ENCODE measurements at regions not wholly inside any gene's neighbourhood (a gene's known extent, or its start where the extent isn't known, plus 50 kb on each side); places are given as distances from the start of the nearest gene placed in this dataset.

DNA sequence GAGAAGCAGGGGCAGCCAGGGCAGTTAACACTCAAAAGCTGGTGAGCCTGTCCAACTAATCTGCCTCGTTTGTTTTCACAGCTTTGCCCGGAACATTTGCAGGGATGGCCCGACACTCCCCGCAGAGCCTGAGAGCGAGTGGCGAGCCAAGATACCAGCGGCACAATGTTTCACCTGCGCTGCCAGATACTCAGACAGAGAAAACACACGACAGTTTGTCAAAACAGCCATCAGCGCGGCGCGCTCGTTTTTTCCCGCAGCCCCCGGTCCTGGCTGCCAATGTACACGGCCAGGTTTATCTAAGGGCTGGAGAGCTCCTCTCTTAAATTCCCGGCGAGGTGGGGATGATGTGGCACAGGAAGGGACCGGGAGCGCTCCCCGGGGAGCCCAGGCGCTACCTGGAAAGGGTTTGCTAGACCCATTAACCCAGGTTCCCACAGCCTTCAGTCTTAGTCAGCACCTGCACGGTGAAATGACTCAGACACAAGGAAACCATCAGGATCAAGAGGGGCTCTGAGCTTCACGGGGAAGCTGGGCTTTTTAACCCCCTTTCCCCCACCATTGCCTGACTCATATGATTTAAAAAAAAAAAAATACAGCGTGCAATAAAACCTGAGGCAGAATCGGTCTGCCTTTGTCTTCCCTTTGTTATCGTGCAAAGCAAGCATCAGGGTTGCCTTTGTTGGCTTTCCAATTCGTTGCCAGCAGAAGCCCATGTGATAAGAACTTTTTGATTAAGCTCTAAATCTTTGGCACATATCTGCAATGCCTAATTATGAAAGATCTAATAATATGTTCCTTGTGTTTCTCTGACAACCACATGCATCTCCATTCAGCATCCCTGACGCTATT lies 186.2 kb downstream of the EFNB2 start:
- no peak for DNase-seq

DNA sequence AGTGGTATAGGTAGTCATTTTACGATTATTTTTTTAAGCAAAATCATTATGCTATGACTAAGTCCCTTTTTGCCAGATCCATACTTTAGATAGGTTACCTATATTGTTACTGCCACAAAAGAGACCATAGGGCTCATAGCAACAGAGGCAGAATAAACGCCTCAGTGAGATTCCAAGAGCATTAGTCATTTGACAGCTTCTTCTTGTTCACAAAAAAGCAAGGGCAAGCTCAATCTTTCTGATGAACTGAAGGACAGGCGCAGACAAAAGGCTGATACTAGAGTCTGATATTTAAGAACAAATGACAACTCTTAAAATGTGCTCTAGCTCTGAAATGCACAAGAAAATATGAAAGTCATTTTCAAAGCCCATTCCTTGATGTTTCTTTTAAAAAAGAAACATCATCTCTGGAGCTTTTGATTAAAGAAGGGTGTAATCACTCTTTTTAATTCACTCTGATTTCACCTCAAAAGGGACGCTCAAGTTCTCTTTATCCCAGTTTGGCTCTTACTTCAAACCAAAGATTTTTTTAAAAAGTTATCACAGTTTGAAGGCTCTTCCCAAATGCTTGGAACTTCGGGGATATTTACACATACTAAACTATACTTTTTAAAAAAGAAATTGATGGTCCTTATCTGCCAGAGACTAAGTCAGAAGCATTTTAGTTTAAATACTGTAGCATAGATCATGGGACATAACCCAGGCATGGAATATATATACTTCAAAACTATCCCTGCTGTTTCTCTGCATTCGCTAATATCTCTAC lies 187.2 kb downstream of the EFNB2 start:
- no peak for DNase-seq

DNA sequence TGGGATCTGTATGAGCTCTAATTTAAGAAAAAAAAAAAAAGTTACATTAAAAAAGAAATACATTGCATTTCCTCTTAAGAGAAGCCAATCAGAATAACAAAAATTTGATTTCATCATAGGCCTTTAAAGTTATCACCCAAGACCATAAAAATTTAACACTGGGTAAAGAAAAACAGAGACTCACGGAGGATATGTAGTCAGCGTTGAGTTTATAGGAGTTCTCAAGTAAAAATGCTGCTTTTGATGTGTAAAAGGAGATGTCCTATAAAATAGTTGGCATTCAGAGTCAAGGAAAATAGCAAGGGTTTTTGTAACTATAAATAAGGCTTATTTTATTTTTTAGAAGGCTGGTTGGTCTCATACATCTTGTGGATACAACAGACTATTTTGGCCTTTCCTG lies 191.1 kb downstream of the EFNB2 start:
- no peak for DNase-seq

DNA sequence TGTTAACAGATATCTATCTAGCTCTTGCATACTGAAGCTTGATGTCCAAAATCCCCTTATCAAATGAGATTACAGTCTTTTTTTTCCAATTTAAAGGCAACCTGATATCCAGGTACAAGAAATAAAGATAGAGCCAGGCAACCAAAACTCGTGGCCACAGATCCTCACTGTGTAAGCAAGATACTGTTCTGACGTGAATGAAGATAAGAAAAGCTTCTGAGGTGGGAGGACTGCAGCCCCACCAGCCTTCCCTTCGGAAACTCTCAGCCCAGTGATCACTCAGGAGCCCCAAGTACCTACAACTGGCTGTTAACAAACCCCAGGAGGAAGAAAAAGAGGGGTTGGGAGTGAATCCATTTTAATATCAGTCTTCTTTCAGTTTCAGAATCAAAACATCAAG lies 191.6 kb downstream of the EFNB2 start:
- no peak for DNase-seq

DNA sequence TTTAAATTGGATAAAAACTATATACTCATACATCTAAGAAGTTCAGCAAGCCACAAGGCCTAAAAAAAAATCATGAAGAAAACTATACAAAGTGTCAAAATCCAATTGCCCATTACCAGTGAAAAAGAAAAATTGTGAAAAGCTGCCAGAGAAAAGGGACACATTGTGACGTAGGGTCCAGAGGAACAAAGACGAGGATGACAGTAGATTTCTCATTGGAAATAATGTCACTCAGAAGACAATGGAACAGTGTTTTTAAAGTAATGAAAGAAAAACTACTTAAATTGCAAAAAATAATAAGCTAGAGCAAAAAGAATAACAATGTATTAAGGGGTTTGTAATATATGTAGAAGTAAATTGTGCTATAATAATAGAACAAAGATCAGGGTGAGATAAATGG lies 195.2 kb downstream of the EFNB2 start:
- DNase-seq = no peak

DNA sequence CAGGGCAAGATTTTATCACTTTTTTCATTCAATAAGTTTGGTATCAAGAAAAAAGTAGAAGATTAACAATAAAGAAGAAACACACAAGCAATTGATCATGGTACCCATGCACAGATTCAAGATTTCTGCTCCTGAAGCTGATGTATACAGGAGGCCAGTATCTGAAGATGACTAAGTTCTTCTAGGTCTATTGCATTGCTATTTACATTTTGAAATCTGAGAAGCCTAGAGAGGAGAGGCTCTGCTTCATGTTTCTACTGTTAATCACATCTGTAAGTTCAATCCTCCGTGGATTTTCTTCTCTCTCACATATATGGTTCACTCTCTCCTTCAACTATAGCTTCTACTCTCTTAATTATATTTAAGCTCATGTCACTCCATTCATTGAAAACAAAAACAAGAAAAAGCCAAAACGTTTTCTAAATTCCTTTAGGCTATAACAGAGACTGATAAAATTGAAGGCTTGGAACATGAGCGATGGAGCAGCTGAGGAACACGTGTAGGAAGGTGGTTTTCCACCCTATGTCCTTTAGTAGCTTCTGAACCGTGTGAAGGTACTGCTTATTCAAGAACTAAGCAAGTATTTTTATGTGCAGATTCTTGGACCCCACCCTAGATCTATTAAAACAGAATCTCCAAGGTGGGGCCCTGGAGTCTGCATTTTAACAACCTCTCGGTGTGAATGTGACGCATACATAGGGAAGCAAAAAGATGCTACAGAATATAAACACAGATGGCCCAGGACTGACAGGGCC lies 198.2 kb downstream of the EFNB2 start:
- no peak for DNase-seq

DNA sequence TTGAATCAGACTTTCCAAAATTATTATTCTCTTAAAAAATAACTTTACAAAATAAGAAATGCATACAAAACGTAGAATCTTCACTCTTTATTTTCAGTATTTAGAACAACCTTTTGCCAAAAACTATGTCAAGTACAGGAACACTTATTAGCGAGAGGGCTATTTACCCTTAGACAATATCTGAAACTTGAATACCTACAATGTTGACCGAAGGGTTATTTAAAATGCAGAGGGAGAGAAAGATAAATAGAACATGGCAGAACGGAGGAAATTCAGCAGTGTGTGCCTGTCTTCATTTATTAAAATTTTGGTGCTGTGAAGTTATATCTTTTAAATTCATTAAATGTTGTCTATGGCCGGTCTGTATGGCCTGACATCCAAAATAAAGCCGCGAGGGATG lies 198.8 kb downstream of the EFNB2 start:
- no peak for DNase-seq

DNA sequence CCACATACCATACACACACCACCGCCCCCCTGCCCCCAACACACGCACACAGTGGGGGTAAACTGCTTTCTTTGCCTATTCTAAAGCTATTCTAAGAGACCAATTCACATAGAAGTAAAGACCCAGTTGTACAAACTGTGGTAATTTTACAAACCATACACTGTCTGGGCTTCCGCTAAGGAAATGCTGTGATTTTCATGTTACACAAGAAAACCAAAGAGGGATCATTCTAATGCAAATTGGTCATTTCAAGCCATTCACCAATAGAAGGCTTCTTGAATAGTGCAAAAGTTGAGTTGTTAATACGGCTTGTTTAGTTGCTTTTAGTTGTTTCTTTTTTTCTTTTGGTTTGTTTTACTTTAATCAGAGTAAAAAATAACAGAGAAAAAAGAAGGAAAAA lies 202.8 kb downstream of the EFNB2 start:
- DNase-seq = no peak

DNA sequence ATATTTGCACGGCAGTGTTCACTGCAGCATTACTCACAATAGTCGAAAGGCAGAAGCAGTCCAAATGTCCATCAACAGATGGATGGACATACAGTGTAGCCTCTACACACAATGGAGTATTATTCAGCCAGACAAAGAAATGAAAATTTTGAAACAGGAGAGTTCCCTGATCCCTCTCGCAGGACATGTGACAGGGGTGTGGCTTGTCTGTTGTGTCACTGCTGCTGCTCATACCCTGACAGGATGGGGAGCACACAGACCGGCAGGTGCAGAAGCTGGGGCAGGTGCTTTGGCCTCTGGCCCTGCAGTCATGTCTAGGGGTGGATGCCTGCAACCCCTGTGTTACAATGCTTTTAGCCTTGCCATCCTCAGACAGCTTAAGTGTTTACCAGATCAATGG lies 204.3 kb downstream of the EFNB2 start:
- no peak for DNase-seq

DNA sequence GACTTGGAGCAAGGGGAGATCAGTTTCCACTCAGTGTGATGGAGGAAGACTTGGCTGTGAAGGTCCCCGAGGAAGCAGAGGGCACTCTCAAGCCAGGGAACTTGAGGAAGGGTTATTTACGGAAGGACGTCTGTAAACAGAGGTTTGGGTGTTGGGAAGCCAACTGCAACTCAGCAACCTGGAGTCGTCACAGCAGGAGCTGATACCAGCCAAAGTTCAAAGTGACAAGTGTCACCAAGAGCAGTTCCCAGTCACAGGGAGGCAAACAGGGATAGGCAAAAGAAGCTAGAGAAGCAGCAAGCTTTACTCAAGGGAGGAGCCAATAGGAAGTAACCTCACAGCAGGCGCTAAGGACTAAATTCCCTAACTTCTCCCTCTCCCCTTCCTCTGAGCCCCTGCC lies 205.5 kb downstream of the EFNB2 start:
- DNase-seq = no peak

DNA sequence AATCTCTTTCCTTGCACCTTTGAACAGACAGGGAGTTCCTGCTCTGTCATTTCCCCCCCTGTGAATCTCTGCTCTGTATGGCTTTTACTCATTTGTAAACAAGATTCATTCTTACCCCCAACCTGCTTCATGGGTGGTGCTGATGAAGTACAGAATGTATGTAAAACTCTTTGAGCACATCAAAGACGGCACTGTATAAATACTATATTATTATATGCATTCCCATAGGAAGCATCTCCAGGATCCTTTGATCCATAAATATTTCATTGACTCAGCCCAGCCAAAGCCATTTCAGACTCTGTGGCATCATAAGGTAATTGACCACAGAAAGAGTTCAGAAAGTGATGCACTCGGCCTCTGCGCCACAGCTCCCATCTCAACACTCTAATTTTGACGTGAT lies 208.7 kb downstream of the EFNB2 start:
- no peak for DNase-seq

DNA sequence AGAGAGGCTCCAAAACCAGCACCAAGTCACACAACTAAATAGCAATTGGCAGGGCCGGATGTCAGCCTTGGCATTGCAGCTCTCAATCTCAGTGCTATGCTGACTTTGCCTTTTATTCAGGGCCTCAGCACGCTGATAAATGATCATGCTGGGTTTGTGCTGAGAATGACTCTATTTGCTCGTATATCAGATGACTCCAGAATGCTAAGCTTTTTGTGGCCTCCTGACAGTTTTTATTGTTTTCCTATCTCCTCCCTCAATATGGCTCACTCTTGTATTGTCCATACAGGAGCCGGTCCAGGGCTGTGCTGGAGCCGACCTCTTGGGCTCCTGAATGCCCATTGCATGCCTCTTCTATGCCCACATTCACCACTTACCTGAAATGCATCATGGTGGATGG lies 211.0 kb downstream of the EFNB2 start:
- no peak for DNase-seq

DNA sequence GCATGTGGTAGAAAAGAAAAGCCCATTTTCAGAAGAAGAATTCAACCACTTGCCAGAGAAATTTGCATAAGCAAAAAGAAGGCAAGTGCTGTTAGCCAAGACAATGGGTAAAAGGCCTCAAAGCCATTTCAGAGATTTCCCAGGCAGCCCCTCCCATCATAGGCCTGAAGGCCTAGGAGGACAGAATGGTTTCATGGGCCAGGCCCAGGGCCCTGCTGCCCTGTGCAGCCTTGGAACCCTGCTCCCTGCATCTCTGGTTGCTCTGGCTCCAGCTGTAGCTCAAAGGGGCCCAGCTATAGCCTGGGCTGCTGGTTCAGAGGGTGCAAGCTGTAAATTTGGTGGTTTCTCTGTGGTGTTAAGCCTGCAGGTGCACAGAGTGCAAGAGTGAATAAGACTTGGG lies 212.8 kb downstream of the EFNB2 start:
- DNase-seq = no peak

DNA sequence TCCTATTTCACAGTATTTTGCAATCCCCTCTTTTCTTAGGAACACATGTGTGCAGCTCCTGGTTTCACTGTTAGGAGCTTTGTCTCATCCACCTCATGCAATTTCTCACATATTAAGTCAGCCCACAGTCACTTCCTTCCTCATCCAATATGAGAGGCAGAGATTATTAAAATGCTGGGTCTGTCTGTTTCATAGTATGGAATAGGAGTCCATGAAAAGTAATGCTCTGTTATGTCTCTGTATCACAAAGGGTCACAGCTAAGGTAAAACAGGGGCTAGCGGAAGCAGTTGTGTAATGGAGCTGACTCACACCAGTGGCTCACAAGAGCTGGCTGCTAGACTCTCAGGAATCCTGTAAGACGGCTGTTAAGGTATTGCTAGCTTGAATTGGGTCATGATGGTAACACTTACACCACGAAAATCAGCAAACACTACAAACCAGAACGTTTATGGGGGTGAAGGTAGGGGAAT lies 216.5 kb downstream of the EFNB2 start:
- peak; percentile 0 to 14 for DNase-seq

DNA sequence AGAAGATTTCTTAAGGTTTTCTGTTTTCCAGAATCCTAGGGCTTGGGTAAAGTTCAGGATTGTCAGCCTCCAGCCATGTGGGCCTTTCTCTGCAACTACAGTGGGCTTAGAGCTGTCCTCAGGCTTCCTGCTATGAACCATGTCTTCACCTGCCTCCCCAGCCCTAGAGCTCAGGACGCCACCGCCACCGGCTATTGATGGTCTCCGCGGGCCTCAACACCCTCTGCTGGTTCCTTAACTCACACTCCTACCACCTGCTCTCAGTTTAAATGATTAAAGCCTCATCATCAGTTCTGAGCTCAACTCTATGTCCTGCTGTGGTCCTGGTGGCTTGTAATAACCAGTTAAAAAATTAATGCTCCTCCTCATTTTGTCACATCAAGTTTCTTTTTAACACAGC lies 221.0 kb downstream of the EFNB2 start:
- DNase-seq = no peak

DNA sequence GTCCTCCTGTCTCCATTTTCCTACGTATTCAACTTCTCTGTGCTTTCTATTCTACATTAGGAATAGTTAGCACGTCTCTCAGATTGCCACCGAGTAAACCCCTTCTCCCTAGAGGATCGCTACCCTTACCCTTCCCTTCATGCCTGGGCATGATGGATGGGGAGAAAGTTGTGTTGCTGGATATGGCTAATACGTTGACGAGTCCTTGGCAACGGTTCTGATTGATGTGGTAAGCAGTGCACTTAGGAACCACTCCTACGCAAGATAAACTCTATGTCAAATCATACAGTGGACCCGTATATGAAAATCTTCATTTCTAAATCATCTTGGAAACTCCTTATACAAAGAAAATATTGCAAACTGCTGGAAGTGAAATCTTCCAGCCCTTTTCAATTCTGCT lies 224.5 kb downstream of the EFNB2 start:
- no peak for DNase-seq

DNA sequence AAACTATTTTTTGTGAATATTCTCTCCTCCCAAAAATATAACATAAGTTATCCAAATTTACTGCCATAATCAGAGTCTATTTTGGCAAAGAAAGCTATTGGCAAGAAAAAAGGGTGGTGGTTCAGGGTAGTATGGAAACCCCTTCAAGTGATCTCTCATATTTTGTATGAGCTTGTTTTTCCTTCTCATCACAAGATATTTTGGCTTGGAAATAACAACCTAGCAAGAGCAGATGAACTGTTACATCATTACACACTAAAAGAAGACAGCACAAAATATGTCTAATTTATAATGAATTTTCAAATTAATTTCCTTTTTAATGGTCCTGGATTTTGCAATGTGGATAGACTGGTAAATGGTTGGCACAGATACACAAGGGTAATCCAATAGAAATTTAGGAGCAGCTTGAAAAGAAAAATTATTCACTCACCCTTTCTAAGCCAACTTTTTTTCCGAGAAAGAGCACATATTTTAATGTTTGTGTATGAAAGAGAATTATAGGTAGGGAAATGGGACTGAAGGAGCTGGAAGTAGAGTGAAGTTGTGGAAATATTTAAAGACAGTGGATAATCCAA lies 225.1 kb downstream of the EFNB2 start:
- no peak for DNase-seq

DNA sequence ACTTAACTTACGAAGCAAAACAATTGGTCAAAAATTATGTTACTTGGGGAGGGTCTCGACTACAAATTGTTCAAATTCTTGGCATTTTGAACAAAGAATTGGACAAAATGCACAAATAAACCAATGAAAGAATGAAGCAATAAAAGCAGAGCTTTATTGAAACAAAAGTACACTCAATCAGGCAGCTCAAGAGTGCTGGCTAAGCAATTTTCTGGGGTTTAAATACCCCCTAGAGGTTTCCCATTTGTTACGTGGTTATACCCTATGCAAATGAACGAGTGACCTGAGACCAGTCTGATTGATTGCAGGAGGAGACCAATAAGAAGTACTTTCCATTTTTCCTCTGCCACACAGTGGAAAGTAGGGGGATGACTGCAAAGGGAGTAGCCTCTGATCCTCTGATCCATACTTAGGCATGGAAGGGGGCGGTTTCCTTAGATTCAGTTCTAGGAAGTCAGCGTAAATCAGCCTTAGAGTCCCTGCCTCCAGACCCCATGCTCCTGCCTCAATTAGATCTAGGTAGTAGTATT lies 228.6 kb downstream of the EFNB2 start:
- no peak for DNase-seq

DNA sequence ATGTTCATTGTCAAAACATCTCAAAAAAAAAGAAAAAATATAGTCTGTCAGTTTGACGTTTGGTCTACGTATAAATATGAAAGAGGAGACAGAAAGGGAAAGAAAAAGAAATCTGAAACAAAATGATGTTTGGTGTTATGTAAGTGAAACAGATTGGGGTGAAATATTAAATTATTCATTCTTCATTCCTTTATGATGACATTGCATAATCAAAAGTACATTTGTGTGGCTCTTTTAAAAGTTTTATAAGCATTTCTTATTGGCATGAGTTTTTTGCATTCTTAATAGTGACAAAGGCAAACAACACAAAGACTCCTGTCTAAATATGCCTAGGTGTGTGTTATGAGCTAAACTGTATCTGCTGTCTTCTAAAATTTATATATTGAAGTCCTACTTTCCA lies 232.6 kb downstream of the EFNB2 start:
- no peak for DNase-seq

DNA sequence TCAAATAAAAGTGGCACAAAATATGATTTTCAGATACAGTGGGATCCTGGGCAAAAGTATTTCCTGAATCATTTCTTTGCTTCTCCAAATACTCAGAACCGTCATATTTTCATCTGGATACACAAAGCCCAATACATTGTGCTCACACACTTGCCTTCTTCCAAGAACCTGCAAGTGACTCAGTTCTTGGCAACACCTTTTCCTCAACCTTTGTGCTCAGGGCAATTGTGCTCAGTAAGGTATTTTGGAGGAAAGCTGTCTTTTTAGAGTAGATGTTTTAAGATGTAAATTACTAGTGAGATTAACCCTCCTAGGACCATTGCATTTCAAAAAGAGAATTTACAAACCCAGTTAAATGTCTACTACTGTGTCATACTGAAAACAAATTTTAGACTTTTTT lies 233.5 kb downstream of the EFNB2 start:
- no peak for DNase-seq

DNA sequence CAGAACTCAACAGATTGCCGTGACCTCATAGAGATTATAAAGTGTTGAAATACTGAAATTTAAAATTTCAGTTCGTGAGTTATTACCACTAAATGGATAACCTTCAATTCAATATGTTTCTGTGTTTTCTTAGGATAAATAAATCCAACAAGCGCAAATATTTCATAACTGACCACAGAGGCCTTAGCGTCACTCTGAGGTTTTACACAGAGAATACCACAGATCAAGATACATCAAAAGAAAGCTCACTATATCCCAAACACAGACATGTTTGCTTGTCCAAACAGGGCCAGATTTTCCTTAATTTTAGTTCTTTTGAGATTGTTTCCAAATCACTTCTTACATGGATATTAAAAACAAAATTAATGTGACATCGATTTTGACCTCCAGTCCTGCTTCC lies 235.8 kb downstream of the EFNB2 start:
- no peak for DNase-seq

DNA sequence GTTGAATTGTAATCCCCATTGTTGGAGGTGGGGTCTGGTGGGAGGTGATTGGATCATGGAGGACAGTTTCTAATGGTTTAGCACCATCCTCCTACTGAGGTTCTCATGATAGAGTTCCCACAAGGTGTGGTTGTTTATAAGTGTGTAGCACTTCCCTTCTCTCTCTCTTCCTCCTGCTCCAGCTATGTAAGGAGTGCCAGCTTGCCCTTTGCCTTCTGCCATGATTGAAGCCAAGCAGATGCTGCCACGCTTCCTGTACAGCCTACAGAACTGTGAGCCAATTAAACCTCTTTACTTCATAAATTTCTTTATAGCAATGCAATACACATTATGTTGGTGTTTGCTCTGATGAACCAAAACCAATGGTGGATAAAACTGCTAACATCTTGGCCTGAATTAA lies 238.2 kb downstream of the EFNB2 start:
- DNase-seq = no peak

DNA sequence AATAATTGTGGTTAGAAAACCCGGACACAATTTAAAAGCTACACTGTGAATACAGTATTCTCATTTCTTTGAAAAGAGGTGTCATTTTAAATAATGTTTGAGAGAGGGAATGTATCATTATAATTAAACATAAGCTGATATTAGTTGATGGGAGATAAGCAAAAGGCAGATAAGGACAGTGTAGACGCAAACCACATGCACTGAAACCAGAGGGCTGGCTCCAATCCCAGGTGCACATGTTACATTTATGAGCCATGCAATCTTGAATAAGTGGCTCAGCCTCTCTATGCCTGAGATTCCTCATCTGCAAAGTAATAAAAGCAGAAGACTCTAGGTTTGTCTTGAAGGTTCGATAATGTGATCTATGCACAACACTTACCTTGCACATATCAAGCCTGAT lies 238.7 kb downstream of the EFNB2 start:
- DNase-seq = no peak
